ENCODE measurements at regions not wholly inside any gene's neighbourhood (a gene's known extent, or its start where the extent isn't known, plus 50 kb on each side); places are given as distances from the start of the nearest gene placed in this dataset.

DNA sequence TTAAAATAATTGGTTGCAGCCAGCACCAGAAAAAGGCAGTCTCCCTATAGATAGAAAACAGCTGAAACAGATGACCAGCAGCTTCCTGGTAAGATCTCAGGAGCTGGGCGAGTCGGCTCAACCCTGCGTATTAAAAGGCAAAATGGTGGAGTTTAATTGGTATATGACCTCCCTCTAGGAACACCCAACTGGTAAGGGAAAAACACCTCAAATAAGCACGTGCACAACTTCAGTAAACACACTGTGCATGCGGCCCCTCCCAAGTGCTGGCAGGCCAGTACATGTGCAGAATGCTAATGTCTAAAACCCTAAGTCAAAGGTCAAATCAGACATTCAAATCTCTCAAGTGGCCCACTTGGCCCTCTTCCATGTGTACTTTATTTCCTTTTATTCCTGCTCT lies 103.2 kb upstream of the PDE5A start:
- TF ChIP-seq, protein P1, sequence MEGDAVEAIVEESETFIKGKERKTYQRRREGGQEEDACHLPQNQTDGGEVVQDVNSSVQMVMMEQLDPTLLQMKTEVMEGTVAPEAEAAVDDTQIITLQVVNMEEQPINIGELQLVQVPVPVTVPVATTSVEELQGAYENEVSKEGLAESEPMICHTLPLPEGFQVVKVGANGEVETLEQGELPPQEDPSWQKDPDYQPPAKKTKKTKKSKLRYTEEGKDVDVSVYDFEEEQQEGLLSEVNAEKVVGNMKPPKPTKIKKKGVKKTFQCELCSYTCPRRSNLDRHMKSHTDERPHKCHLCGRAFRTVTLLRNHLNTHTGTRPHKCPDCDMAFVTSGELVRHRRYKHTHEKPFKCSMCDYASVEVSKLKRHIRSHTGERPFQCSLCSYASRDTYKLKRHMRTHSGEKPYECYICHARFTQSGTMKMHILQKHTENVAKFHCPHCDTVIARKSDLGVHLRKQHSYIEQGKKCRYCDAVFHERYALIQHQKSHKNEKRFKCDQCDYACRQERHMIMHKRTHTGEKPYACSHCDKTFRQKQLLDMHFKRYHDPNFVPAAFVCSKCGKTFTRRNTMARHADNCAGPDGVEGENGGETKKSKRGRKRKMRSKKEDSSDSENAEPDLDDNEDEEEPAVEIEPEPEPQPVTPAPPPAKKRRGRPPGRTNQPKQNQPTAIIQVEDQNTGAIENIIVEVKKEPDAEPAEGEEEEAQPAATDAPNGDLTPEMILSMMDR (IDR thresholded peaks at IDR 0.05) = no peak

DNA sequence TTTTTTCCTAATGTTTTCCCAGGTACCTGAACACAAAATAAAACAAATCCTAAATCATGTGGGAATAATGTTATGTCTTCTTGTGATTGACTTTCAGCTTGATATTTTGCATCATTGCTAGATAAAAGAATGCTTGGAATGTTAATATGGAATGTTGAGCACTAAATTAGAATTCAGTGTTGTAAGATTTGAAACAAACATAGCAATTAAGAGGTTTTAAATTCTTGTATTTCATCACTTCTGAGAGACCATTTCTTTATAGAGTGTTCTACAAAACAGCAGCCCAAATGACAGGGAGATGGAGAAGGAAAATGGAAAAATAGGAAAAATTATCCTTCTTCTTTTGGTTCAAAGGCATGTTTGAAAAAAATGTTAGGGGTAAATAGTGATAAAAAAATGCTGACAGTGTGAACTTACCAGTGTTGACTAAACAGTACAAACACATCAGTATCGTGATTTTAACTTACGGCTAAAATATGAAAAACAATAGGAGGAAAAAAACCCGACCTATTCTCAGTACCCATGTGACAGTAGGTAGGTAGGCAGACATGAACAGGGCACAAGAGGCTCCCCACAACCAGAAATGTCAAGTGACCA lies 102.6 kb upstream of the PDE5A start:
- TF ChIP-seq, protein P1 (IDR thresholded peaks at IDR 0.05) = no peak

DNA sequence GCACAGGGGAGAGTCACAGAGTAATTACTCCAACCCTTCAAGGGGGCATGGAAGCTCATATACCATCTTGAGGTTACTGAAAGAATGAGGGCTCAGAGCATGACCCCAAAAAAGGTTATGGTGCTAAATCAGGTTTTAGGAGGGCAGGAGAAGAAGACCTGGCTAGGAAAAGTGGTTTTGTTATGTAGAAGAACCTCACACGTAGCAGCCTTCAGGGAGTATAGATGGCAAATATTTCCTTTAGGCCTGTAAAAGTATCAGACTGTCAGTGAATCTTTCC lies 102.0 kb upstream of the PDE5A start:
- TF ChIP-seq, protein P1 (IDR thresholded peaks at IDR 0.05) = no peak

DNA sequence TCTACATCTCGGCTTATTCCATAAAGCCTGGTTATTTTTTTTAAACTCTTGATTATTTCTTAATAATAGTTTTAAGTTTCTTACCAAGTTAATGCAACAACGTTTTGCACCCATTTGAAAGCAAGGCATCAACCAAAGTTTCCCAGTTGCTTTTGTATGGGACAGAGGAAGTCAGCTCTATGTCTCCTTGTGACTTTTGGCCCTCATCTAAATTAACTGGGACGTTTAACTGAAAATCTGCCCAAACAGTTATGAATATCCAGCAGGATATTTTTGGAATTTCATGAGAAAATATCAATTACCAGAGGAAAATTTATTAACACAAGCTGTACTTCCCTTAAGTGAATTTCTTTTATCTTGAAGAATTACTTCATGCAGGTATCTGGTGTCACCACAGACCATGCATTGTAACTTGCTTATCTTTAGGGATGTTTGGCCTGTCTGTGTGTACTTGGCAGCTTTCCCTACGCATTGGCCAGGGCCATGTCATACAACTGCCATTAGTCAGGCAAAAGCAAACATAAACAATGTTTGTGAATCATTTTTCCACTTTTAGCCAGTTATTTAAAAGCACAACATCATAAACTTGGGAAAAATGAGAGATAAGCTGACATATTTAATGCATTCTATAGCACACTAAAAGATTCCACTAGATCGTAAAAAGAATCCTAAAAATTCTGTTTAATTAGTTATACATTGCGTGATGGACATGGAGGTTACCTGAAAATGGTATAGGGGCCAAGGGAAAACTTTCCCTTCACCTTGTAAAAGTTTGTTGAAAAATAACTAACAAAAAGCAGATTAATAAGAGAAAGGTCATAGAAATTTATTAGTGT lies 101.4 kb upstream of the PDE5A start:
- TF ChIP-seq, protein P1 (IDR thresholded peaks at IDR 0.05) = no peak

DNA sequence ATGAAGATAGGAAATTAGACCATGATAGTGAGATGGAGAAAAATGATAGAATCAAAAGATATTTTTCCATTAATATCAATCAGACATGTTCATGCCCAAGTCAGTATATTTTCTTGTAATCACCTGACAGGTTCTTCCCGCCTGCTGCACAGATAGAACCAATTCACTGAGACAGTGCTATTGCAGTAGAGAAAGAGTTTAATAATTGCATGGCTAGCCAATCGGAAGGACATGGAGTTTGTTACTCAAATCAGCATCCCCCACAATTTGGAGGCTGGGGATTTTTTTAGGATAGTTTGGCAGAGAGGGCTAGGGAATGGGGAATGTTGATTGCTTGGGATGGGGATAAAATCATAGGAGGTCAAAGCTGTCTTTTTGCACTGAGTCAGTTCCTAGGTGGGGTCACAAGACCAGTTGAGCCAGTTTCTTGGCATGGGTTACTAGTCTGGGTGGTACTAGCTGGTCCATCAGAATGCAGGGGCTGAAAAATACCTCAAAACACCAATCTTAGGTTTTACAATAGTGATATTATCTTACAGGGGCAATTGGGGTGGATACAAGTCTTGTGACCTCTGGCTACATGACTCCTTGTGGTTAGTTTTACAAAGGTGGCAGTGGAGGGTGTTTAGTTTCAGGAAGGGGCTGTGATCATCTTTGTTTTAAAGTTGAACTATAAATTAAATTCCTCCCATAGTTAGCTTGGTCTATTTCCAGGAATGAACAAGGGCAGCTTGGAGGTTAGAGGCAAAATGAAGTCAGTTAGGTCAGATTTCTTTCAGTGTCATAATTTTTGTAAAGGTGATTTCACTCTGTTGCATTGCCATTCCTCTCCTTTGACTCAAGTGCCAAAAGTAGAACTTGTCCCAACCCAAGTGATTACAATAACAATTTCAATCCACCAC lies 100.3 kb upstream of the PDE5A start:
- TF ChIP-seq, protein P1 (IDR thresholded peaks at IDR 0.05) = no peak

DNA sequence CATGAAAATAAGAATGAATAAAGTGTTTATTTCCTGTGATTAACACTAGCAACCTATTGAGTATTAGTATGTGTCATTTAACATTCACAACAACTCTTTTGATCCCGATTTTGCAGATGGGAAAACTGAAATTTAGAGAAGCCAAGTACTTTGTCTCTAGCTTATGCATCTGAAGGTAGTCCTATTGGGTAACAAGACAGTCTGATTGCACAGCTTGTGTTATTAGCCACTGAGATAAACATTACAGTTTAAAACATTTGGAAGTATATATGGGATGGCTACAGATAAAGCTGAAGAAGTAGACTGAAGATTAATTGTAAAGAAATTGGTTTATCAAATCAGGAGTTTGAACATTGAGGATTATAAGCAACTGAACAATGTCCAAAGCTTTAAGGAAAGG lies 99.6 kb upstream of the PDE5A start:
- TF ChIP-seq, protein P1 (IDR thresholded peaks at IDR 0.05) = no peak

DNA sequence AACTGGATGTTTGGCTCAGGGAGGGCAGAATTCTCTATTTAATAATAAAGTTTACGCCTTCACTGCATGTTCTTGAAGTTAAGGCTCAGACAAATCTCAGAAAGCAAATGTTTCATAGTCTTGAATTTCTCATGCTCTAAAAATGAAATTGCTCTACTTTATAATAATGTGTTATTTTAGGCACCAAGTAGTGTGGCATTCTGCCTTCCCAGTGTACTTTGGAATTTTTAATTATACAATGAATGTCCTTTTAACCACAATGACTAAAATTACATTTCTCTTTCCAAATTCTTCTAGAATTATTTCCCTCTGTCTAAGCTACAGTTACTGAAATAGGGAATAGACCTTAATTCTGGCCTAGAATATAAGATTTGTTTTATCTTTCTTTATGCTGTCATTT lies 97.9 kb upstream of the PDE5A start:
- TF ChIP-seq, protein P1 (IDR thresholded peaks at IDR 0.05) = no peak

All from LNCAP (cell line).